NCI-H510A (cell line): ENCODE measurements at regions not wholly inside any gene's neighbourhood (a gene's known extent, or its start where the extent isn't known, plus 50 kb on each side); places are given as distances from the start of the nearest gene placed in this dataset.
"Not testable (repeated sequence)": the region's sequence is repeated elsewhere in the genome, so short reads cannot be mapped to it uniquely, and the experiment has no call there.

Source experiments
- DNase-seq: peaks from one replicate; lab custom pipeline; 2025; lab: John Stamatoyannopoulos, UW

DNA sequence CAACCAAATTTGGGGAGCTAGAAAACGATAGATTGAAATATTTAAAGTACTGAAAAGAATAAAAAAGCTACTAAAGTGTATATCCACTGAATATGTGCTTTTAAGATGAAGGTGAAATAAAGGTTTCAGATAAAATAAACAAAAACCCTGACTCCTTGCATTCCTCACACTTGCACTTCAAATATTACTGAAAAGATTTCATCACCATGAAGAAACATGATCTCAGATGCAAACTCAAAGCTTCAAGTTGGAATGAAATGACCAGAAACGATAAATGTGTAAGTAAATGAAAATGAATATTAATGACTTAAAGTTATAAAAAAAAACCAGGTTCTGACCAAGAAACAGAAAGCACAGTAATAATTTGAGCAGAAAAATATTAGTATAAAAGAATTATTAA, 1246.0 kb upstream of the ACVR2A start:
- DNase-seq, result no peak

DNA sequence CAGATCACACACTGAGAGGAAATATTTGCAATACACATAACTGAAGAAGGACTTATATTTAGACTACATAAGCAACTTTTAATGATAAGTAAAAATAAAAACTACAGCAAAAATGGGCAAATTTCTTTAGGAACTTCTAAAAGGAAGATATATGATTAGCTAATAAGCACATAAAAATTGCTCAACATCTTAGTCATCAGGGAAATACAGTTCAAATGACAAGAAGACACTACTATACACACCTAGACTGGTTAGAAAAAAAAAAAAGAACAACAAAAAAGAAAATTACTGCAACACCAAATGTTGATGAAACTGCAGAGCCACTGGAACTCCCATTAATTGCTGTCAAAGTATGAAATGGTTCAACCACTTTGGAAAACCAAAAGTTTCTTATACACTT, 1247.5 kb upstream of the ACVR2A start:
- DNase-seq, result no peak

DNA sequence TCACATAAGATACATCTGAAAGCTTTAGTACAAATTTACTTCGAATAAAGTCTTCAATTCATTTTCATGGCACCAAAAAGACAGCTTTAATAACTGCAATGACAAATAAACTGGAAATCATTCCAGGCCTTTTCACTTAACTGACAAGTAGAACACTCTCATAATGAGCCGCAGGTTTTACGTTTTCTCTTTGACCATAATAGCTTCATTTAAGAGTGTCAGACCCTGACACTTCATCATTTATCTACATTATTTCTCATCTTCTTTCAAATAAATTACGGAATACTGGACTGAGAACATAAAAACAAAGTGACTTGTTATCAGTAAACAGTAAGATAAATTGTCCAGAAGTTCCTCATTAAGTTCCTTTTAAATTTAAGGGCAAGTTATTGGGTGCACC, 1252.9 kb upstream of the ACVR2A start:
- no peak for DNase-seq

DNA sequence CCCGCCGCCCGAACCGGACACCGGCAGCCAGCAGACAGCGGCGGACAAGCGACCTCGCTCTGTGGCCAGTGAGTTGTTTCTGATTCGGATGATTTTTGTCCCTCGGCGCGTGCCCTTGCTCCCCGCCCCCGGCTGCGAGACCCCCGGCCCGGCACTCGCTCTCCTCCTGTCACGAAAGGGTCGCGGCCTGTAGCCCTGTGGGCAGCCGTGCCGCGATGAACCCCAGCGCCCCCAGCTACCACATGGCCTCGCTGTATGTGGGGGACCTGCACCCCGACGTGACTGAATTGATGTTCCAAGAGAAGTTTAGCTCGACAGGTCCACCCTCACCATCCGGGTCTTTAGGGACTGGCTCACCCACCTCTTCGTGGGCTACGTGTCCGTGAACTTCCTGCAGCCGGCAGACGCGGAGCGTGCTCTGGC, 1257.5 kb upstream of the ACVR2A start:
- no peak for DNase-seq

DNA sequence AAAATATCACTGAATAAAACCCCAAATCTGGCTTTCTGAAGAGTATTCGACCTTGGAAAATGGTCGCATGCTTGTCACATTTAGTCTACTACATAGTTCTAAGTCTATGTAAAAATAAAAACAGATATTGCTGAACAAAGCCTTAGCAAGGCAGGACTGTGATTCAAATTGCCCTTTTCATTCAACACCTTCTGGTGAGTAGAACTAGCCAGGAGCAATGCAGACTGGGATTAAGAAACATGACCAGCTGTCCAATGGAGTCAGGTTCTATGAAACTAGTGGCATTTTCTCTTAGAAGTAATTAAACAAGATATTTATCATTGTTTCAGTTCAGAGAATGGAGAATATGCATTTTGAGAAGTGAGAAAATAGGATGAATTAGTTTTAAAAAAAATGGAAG, 1260.5 kb upstream of the ACVR2A start:
- DNase-seq, result no peak

DNA sequence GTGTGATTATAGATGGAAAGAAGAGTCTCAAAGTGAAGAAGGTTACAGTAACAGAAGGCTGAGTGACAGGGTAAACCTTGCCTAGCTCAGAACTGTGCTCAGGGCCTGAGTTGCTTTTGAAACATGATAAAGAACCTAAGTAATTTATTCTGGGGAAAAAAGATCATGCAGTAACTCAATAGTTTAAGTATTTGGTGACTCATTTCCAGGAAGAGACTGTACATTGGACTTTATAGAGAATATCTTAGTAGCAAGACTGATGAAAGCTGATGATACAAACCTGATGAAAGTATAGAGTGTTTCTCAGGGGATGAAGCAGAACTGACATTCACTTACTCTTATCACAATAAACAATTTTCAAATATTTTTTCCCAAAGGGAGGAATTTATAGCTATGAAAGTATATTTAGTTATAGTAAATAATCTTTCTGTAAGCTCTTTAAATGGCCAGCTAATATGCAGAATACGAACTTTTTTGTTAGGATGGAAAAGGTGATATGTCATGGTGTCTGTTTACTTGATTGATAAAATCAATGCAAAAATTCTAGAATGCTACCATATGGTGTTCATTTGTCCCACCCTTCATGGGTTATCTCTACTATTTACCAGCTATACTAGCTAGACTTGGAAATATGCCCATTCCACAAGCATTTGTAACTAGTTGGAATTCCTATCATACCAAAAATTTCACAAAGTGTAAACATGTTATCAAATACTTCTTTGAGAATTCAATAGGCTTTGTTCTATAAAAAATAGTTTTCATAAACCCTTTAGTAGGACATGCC, 1265.5 kb upstream of the ACVR2A start:
- no peak for DNase-seq

DNA sequence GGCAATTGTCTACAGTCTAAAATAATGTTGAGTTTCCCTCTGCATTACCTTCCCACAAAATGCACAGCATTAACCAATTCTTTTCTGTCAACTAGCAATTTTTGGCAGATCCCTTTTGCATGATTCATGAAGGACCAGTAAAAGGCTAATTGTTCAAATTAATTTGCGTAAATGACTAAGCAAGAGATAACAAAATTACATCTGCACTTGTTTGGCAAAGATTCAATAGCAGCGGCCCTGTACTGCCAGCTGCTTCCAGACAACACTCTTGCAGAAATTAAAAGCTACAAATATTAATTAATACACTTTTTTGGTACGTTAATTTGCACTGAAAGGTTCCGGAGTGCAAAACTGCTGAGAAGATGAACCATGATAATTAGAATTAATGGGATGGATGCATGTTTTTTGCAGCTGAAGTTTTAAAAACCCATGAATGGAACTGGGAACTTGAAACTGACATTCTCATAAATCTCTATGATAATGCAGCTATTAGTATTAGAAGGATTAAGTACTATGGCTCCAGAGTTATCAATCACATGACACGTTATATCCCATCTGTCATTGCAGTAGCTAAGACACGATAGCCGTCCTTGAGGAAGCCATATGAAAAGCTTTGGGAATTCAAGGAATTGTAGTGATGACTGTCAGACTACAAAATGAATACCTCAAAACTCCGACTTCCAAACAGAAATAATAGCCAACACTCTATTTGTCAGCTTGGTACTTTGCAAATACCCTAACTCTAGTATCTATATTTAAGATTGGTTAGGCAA, 1268.3 kb upstream of the ACVR2A start:
- no peak for DNase-seq

DNA sequence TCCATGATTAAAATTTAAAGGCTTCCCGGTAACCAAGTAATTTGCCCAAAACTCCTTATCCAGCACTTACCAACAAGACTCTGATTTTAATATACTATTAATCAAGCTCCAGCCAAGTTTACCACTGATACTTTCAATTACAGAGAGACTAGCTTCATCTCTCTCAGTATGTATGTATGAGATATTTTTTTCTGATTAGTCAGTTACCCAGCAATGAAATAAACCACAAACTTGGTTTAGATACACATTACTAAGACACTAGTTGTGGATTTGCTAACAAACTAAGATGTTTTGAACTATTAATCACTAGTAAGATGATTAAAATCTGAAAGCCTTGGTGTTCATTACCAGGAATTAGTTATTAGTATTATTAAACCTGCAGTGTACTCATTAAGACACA, 1272.2 kb upstream of the ACVR2A start:
- no peak for DNase-seq

DNA sequence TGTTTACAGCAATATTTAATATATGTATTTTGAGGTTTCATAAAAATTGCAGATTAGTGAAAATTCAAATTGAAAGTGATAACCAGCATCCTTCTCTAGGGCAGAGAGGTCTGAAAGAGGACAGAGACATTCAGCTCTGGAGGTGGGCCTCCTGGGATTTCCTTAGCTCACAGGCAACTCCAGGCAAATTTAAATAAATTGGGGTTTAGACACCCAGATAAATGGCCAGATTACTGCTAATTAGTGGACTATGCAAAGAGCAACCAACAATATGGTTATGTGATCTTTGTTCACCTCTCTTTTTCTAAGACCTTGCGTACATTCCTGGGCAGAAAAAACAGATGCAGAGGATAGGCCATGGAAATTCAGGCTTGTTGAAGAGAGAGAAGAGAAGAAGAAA, 1282.8 kb upstream of the ACVR2A start:
- DNase-seq, result no peak

DNA sequence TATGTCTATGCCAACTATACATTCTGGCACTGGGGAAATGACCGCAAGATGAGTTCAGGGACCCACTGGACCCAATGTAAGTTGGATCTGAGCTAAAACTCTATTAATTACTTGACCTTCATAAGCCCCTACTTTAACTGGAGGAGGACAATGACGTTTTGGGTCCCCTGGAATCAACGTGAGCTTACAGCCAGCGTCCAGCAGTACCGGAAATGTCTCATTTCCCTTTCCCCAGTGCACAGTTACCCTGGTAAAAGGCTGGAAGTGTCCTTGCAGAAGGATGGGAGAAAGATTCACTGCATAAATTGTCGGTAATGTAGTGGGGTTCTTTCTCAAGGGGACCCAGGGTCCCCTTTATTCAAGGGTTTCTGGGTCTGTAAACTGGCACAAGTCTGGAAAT, 1297.6 kb upstream of the ACVR2A start:
- no peak for DNase-seq

DNA sequence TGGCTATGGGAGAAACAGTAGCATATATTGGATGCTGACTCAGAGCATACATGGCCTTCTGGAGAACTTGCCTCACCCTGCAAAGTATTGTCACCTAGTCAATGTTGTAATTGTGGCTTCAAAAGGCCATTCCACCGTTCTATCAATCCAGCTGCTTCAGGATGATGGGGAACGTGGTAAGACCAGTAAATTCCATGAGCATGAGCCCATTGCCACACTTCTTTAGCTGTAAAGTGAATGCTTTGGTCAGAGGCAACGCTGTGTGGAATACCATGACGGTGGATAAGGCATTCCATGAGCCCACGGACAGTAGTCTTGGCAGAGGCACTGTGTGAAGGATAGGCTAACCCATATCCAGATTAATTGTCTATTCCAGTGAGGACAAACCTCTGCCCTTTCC, 1300.1 kb upstream of the ACVR2A start:
- DNase-seq, result no peak

DNA sequence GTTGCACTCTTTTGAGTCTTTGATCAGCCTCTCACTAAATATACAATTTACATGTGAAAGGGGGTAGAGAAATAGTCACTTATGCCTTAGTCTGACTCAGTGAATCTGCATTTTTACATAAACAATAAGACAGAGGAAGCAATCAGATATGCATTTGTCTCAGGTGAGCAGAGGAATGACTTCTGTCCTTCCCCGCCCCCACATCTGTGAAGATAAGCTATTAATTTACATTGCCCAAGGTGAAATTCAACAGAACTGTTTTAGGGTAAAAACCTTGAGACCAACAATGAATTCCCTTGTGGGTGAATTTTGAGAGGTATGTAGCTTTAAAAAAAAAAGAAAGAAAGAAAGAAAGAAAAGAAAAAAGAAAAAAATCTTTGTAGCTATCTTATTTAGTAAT, 1302.9 kb upstream of the ACVR2A start:
- no peak for DNase-seq

DNA sequence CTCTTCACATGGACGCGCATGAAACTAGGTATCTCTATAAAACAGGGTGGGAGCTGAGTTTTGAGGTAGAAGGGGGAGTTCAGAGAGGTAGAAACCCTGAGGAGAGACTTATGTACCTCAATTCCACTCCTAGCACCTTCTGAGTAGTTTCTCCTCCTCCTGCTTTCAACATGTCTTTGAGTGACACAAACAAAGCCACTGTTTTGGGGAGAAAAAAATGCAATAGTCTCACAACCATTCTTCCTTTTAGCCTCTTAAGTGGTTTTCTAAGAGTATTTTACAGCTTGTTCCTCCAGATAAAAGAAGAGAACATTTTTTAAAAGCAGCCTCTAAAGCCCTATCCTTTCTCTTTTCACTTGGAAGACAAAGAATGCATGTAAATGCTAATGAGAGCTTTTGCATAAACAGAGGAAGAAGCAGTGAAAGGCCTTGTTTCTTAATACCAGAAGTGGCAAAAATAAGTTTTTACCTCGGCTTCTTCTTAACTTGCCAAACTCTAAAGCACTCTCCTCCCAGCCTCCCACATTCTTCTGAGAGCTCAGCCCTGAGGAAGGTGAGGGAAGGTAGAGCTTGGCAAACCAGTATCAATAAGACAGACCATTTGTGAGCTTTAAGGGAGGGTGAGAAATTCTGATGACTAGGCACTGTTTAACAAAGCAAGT, 1304.4 kb upstream of the ACVR2A start:
- DNase-seq, result no peak

DNA sequence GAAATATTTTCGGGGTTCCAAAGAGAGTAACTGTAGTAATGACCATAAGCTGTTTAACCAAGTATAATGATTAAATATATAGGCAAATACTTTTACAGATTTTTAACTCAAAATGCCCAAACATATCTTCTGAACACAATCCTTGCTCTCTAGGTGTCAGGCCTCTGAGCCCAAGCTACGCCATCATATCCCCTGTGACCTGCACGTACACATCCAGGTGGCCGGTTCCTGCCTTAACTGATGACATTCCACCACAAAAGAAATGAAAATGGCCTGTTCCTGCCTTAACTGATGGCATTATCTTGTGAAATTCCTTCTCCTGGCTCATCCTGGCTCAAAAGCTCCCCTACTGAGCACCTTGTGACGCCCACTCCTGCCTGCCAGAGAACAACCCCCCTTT, 1305.1 kb upstream of the ACVR2A start:
- DNase-seq, result not testable (repeated sequence)

DNA sequence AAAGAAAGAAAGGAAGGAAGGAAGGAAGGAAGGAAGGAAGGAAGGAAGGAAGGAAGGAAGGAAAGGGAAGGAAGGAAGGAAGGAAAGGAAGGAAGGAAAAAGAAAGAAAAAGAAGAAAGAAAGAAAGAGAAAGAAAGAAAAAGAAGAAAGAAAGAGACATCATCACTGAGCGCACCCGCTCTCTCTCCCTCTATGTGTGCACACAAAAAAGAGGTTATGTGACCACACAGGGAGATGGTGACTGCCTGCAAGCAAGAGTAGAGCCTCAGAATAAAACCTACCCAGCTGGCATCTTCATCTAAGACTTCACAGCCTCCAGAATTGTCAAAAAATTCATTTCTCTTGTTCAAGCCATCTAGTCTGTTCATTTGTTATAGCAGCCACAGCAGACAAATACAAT, 1307.4 kb upstream of the ACVR2A start:
- DNase-seq, result no peak

DNA sequence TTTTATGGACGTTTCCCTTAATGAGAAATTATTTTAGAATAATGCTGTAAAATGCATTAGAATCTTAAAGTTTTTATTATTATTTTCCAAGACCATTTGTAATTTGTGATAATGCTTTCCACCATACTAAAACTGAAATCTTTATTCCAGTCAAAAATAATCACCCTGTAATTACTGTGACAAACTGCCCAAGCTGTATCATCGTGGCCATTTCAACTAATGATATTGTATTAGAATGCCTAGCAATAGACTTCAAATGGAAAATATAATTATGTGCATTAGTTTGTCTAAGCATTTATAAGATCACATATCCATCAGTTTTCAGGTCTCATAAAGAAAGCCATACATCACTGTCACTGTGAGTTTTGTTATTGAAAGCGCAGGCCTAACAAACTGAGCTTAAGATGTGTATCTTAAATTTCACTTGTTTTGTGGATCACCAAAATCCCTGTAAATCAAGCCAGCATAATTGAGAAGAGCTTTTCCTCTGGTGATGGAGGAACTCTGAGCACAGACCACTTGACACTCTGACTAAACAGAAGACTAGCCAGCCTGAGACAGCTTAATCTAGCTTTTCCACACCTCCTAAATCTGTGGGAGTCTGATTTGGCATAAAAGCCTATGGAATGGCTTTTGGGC, 1312.2 kb upstream of the ACVR2A start:
- DNase-seq, result no peak

DNA sequence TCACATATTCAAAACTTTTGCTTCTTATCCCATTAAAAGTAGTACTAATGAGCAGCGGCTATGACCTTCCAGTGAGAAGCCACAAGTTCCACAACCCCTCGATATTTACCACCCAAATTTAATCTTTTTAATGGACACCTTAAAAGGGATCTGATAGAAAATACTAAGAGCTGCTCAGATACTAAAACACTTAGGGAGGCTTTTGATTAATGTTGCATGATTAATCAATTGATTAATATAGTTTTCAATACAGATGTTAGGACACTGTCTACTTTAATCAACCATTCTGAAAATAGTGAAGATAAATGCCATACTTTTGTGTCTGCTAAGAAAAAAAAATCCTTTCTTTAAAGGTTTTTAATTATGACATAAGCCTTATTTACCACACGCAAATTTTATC, 1312.8 kb upstream of the ACVR2A start:
- no peak for DNase-seq

DNA sequence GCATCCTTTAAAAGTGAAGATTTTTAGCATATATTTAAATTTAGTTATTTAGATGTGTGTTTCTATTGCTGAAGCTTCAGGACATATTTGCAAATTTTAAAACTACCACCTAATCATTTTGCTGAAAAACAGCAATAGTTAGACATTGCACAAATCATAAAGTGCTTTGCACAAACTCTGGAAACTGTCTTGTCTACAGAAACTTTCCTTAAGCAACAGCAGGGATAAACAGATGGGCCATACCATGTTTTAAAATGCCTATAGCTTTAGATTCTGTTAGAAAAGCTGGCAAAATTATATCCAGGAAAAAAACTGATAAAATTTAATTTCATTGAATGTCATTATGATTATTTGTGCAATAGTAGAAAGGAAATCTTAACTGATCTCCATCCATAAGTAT, 1313.9 kb upstream of the ACVR2A start:
- DNase-seq, result no peak

DNA sequence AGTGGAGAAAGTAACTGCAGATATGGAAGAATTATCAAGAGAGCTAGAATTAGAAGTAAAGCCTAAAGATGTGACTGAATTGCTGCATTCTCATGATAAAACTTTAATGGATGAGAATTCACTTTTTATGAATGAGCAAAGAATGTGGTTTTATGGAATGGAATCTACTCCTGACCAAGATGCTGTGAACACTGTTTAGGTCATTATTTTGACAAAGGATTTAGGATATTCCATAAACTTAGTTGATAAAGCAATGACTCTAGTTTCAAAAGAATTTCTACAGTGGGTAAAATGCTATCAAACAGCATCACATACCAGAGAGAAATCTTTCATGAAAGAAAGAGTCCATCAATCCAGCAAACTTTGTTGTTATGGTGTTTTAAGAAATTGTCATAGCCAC, 1317.7 kb upstream of the ACVR2A start:
- DNase-seq, result no peak

DNA sequence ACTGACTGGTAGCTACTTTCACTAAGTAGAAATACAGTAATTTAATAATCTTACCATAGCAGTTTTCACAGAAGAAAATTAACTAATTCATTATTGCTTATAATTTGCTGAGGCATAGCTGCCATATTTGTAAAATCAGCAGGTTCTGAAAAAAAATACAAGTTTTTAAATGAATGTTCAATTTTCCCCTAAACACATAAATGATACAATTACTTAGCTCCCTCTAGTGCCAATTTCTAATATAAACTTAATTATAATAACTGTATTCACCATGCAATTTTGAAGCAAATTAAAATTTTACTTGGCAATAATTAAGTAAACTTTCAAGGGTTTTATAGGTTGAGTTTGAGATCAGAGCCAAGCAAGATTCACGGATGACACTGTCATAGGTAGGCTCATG, 1321.6 kb upstream of the ACVR2A start:
- no peak for DNase-seq

DNA sequence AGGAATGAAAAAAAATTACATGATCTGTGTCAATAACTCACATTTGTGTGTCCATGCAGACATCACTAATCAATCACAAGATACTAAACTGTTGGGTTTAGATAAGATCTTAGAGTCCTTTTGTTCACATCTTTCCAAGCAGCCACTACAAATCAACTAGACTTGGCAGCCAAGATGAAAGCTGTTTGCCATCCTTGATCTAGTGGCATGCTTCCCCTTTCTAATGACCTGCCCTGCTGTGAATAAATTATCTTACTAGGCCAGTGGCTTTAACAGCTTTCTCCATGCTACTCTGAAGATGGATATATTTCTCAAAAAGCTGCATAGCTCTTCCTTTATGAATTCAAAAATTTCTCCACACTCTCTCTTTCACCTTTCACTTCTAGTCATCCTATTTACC, 1338.0 kb upstream of the ACVR2A start:
- no peak for DNase-seq

DNA sequence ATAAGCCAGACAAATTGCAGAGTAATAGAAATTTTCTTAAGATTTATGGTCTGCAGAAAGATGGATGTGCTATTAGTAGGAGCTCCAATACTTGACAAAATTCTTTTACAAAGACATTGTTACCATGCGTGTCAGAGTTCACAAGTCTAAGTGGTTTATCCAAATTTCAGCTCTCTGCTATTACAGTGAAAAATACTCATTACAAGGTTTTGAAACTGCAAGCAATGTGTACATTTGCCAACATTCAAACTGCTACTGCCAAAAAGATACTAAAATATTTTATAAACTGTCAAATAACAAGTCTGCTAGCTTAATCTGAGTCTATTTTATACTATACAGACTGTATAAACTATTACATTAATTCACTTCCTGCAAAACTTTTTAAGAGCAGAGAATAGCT, 1341.5 kb upstream of the ACVR2A start:
- DNase-seq, result no peak

DNA sequence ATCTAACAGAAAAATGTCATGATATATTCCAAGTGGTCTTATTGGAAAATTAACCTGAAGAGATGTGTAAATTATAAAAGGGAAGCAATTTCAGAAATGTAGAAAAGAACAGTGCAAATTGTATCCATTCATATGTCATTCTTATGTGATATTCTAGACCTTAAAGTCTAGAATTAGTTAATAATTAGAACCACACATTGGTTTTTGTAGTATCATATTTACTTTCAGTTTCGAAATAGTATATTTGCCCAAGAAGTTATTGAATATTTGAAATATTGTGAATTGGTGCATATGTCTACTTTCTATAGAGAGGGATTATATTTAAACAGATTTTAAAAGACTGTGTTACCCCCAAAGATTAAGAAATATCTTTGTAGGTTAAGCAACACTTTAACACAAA, 1348.6 kb upstream of the ACVR2A start:
- no peak for DNase-seq
